ENCODE measurements at regions not wholly inside any gene's neighbourhood (a gene's known extent, or its start where the extent isn't known, plus 50 kb on each side); places are given as distances from the start of the nearest gene placed in this dataset.

GRCh38 chr14:86481104-86481503 lies 951.2 kb downstream of the FLRT2 start:
- TF ChIP-seq ZNF114 (CRISPR knock-in tag; IDR thresholded peaks at IDR 0.05) (no peak), ETS1 (IDR thresholded peaks at IDR 0.05) (no peak), POLR2AphosphoS5 (IDR thresholded peaks at IDR 0.05; ENCODE audit: low read depth) (no peak), CTCF (conservative IDR thresholded peaks at IDR 0.05; ENCODE audit: low read depth in 2 of 2) (no peak), EZH2 (IDR thresholded peaks at IDR 0.05; ENCODE audit: low read depth, unreplicated experiment) (no peak), JUNB (IDR thresholded peaks at IDR 0.05; ENCODE audit: unreplicated experiment) (no peak), CREB1 (CRISPR knock-in tag; IDR thresholded peaks at IDR 0.05; ENCODE audit: low read depth) (no peak), EZH2phosphoT487 (IDR thresholded peaks at IDR 0.05; ENCODE audit: unreplicated experiment) (no peak), ZNF462 (CRISPR knock-in tag; IDR thresholded peaks at IDR 0.05) (no peak), REST (IDR thresholded peaks at IDR 0.05; ENCODE audit: unreplicated experiment) (no peak)

All from GM23338 (cell line).